ENCODE measurements at regions not wholly inside any gene's neighbourhood (a gene's known extent, or its start where the extent isn't known, plus 50 kb on each side); places are given as distances from the start of the nearest gene placed in this dataset.

GRCh38 chr4:33477715-33478114 lies 2757.5 kb downstream of the PCDH7 start:
- TF ChIP-seq ZFP30 (CRISPR knock-in tag; IDR thresholded peaks at IDR 0.05) (no peak), SNAI2 (CRISPR knock-in tag; IDR thresholded peaks at IDR 0.05) (no peak), BACH2 (CRISPR knock-in tag; IDR thresholded peaks at IDR 0.05; ENCODE audit: borderline replicate concordance) (no peak), ESRRG (CRISPR knock-in tag; IDR thresholded peaks at IDR 0.05) (no peak), ZNF70 (CRISPR knock-in tag; IDR thresholded peaks at IDR 0.05) (no peak), ZNF8 (CRISPR knock-in tag; IDR thresholded peaks at IDR 0.05) (no peak), GLIS3 (CRISPR knock-in tag; IDR thresholded peaks at IDR 0.05) (no peak), TOX (CRISPR knock-in tag; IDR thresholded peaks at IDR 0.05; ENCODE audit: borderline replicate concordance) (no peak), RARB (CRISPR knock-in tag; IDR thresholded peaks at IDR 0.05) (no peak)
- TF ChIP-seq, protein P1, sequence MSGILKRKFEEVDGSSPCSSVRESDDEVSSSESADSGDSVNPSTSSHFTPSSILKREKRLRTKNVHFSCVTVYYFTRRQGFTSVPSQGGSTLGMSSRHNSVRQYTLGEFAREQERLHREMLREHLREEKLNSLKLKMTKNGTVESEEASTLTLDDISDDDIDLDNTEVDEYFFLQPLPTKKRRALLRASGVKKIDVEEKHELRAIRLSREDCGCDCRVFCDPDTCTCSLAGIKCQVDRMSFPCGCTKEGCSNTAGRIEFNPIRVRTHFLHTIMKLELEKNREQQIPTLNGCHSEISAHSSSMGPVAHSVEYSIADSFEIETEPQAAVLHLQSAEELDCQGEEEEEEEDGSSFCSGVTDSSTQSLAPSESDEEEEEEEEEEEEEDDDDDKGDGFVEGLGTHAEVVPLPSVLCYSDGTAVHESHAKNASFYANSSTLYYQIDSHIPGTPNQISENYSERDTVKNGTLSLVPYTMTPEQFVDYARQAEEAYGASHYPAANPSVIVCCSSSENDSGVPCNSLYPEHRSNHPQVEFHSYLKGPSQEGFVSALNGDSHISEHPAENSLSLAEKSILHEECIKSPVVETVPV (CRISPR knock-in tag; IDR thresholded peaks at IDR 0.05) = no peak
- TF ChIP-seq, protein P2, sequence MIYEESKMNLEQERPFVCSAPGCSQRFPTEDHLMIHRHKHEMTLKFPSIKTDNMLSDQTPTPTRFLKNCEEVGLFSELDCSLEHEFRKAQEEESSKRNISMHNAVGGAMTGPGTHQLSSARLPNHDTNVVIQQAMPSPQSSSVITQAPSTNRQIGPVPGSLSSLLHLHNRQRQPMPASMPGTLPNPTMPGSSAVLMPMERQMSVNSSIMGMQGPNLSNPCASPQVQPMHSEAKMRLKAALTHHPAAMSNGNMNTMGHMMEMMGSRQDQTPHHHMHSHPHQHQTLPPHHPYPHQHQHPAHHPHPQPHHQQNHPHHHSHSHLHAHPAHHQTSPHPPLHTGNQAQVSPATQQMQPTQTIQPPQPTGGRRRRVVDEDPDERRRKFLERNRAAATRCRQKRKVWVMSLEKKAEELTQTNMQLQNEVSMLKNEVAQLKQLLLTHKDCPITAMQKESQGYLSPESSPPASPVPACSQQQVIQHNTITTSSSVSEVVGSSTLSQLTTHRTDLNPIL (CRISPR knock-in tag; IDR thresholded peaks at IDR 0.05; ENCODE audit: low read depth) = no peak
- no peak for ATAC-seq

GRCh38 chr4:33482773-33483172 lies 2761.5 kb downstream of the ARAP2 start:
- no peak for TF ChIP-seq ZNF8 (CRISPR knock-in tag; IDR thresholded peaks at IDR 0.05)
- TF ChIP-seq ZFP3 (CRISPR knock-in tag; IDR thresholded peaks at IDR 0.05) = no peak
- no peak for TF ChIP-seq TOX (CRISPR knock-in tag; IDR thresholded peaks at IDR 0.05; ENCODE audit: borderline replicate concordance)
- TF ChIP-seq CSDC2 (CRISPR knock-in tag; IDR thresholded peaks at IDR 0.05) = no peak
- TF ChIP-seq ZC3H10 (CRISPR knock-in tag; IDR thresholded peaks at IDR 0.05) = no peak
- no peak for TF ChIP-seq RARB (CRISPR knock-in tag; IDR thresholded peaks at IDR 0.05)
- no peak for TF ChIP-seq ZFP30 (CRISPR knock-in tag; IDR thresholded peaks at IDR 0.05)
- no peak for TF ChIP-seq ESRRG (CRISPR knock-in tag; IDR thresholded peaks at IDR 0.05)
- TF ChIP-seq ZNF70 (CRISPR knock-in tag; IDR thresholded peaks at IDR 0.05) = no peak
- ATAC-seq = no peak

GRCh38 chr4:33485111-33485510 lies 2759.2 kb downstream of the ARAP2 start:
- ATAC-seq = no peak
- no peak for TF ChIP-seq TCF4 (CRISPR knock-in tag; IDR thresholded peaks at IDR 0.05; ENCODE audit: borderline replicate concordance)
- TF ChIP-seq TSHZ2 (CRISPR knock-in tag; IDR thresholded peaks at IDR 0.05) = no peak
- TF ChIP-seq ZNF70 (CRISPR knock-in tag; IDR thresholded peaks at IDR 0.05) = no peak
- TF ChIP-seq PATZ1 (CRISPR knock-in tag; IDR thresholded peaks at IDR 0.05; ENCODE audit: borderline replicate concordance) = no peak
- no peak for TF ChIP-seq ISL1 (CRISPR knock-in tag; IDR thresholded peaks at IDR 0.05)
- no peak for TF ChIP-seq ZNF565 (CRISPR knock-in tag; conservative IDR thresholded peaks at IDR 0.05; ENCODE audit: low read depth)
- no peak for TF ChIP-seq ARNTL (CRISPR knock-in tag; IDR thresholded peaks at IDR 0.05; ENCODE audit: borderline replicate concordance, low read depth)
- TF ChIP-seq TOX (CRISPR knock-in tag; IDR thresholded peaks at IDR 0.05; ENCODE audit: borderline replicate concordance) = no peak
- TF ChIP-seq ZFP30 (CRISPR knock-in tag; IDR thresholded peaks at IDR 0.05) = no peak
- TF ChIP-seq ESRRG (CRISPR knock-in tag; IDR thresholded peaks at IDR 0.05) = no peak
- no peak for TF ChIP-seq GLIS3 (CRISPR knock-in tag; IDR thresholded peaks at IDR 0.05)
- no peak for TF ChIP-seq PPARA (CRISPR knock-in tag; IDR thresholded peaks at IDR 0.05; ENCODE audit: borderline replicate concordance)

- TF ChIP-seq ZNF8 (CRISPR knock-in tag; IDR thresholded peaks at IDR 0.05) = no peak
- TF ChIP-seq, protein P2 (CRISPR knock-in tag; IDR thresholded peaks at IDR 0.05; ENCODE audit: low read depth) = no peak
- TF ChIP-seq, protein P1 (CRISPR knock-in tag; IDR thresholded peaks at IDR 0.05) = no peak
- TF ChIP-seq ARNTL (CRISPR knock-in tag; IDR thresholded peaks at IDR 0.05; ENCODE audit: borderline replicate concordance, low read depth) = no peak
- no peak for TF ChIP-seq ZFP30 (CRISPR knock-in tag; IDR thresholded peaks at IDR 0.05)
- no peak for TF ChIP-seq SNAI2 (CRISPR knock-in tag; IDR thresholded peaks at IDR 0.05)
- no peak for TF ChIP-seq PATZ1 (CRISPR knock-in tag; IDR thresholded peaks at IDR 0.05; ENCODE audit: borderline replicate concordance)
- TF ChIP-seq TCF4 (CRISPR knock-in tag; IDR thresholded peaks at IDR 0.05; ENCODE audit: borderline replicate concordance) = no peak
- ATAC-seq = no peak
Observed at GRCh38 chr4:33493231-33493630, 2751.1 kb downstream of the ARAP2 start.

All from SK-N-SH treated with all-trans-retinoic acid at 6 μM for 48 hours (cell line).